ENCODE measurements at regions not wholly inside any gene's neighbourhood (a gene's known extent, or its start where the extent isn't known, plus 50 kb on each side); places are given as distances from the start of the nearest gene placed in this dataset.

DNA sequence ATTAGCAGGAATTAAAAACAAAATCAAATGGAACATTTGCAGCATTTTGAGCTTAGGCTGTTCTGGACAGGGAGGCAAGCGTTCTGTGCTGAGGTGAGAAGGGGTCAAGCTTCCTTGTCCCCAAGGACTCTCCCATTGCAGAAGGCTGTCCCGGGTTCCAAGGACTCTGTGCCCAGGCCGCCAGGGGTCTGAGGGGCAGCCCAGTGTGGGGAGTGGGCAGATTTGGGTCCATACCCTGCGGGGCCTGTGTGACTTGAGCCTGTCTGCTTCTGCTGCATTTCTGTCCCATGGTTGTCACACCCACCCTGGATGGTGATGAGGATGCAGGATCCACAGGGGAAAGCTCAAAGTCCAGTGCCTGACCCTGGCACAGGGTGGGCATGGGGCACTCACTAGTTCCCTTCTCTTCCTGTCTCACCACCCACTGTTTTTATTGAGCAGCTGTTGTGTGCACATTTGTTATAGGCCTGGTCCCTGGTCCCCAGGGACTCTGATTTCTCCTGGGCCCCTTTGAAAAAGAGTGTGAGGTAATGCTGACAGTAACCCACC lies 211.4 kb upstream of the HS6ST1 start:
- TF ChIP-seq, protein P1, sequence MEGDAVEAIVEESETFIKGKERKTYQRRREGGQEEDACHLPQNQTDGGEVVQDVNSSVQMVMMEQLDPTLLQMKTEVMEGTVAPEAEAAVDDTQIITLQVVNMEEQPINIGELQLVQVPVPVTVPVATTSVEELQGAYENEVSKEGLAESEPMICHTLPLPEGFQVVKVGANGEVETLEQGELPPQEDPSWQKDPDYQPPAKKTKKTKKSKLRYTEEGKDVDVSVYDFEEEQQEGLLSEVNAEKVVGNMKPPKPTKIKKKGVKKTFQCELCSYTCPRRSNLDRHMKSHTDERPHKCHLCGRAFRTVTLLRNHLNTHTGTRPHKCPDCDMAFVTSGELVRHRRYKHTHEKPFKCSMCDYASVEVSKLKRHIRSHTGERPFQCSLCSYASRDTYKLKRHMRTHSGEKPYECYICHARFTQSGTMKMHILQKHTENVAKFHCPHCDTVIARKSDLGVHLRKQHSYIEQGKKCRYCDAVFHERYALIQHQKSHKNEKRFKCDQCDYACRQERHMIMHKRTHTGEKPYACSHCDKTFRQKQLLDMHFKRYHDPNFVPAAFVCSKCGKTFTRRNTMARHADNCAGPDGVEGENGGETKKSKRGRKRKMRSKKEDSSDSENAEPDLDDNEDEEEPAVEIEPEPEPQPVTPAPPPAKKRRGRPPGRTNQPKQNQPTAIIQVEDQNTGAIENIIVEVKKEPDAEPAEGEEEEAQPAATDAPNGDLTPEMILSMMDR (optimal IDR thresholded peaks at IDR 0.05 in 1 of 3, IDR thresholded peaks at IDR 0.05 in 1 of 3, conservative IDR thresholded peaks at IDR 0.05 in 1 of 3; ENCODE audit: extremely low read depth in 1 of 3, insufficient read depth in 2 of 3, low read length in 3 of 3): no peak
- TF ChIP-seq EZH2 (IDR thresholded peaks at IDR 0.05; ENCODE audit: low read length): no peak
